AG08396 (cell line): ENCODE measurements at regions not wholly inside any gene's neighbourhood (a gene's known extent, or its start where the extent isn't known, plus 50 kb on each side); places are given as distances from the start of the nearest gene placed in this dataset.
A peak's percentile ranks its signal among the peaks of the same experiment; 100 is the strongest.
"Not testable (repeated sequence)": the region's sequence is repeated elsewhere in the genome, so short reads cannot be mapped to it uniquely, and the experiment has no call there.

Source experiments
- DNase-seq: peaks from one replicate; pipeline ENCODE4 v3.0.0; 2012; ENCODE audit warnings: low spot score, mixed read lengths

DNA sequence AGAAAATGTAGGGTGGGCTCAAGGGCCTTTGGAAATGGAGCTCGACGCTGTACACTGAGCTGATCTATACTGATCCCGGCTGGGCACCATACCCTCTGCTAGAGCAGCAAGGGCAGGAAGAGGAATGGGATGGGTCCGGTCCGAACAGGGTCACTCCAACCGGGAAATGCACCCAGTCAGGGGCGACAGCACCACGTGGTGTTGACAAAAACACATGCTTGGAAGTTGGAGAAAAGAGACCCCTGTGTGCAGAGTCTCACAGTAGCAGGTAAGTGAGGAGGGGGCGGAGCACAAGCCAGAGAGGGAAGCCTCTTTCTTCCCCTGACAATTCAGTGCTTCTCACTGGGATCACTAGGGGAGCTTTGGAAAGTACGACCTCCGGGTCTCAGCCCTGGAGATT lies 84.1 kb upstream of the ASB18 start:
- DNase-seq: no peak

DNA sequence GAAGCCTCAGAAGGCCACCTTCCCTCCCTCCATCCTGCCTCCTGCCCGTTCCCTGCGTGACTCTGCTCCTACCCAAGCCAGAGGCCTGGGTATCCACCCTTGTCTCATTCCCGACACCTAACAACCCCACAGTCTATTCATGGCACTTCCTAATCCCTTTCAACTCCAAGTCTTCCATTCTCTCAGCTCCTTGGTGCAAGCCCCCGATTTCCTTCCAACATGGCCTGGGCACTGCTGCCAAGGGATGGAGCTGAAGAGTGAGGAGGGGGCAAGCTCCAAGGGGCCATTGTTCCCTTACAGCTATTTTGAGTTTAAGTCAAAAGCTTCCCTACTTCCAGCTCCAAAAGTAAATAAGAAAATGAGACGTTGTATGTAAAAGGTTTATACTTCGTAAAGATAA lies 84.8 kb upstream of the ASB18 start:
- DNase-seq: no peak

DNA sequence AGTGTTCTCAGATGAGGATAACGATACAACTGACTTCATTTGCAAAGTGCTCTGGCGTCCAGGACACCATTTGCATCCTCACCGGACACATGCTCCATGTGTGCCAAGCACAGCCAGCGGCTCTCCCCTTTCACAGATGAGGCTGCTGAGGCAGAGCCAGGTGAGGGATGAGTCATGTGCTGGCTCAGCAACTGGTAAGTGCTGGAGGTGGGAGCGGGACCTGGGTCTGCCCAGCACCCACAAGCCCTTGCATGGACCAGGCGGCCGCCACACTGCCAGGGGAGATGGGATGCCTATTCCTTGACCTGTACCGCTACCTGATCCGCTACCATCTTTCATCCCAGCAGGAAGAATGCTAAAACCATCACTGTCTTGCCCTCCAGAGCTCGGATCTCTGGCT lies 86.2 kb upstream of the ASB18 start:
- DNase-seq: no peak

DNA sequence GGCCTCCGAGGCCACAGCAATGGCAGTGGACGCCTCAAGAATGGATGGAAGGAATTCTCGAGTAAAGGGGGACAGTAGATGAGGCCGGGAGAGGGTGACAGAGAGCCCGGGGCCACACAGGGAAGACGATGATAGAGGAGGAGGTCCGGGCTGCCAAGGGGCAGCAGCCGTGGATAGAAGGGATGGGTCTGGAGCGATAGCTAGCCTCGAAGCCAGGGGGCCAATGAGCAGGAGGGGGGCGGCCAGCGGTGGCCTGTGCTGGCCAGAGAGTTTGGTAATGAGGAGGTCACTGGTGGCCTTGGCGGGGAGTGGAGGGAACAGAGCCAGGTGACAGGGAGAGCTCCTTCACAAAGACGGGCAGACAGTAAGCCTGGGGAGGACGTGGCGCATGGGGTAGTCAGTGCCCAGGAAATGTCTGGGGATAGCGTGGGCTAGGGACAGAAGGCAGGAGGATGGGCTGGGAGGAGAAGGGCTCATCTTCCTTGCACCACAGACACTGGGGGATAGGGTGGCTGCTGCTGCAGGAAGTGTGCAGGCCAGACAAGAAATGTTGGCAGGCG lies 87.8 kb upstream of the ASB18 start:
- no peak for DNase-seq

DNA sequence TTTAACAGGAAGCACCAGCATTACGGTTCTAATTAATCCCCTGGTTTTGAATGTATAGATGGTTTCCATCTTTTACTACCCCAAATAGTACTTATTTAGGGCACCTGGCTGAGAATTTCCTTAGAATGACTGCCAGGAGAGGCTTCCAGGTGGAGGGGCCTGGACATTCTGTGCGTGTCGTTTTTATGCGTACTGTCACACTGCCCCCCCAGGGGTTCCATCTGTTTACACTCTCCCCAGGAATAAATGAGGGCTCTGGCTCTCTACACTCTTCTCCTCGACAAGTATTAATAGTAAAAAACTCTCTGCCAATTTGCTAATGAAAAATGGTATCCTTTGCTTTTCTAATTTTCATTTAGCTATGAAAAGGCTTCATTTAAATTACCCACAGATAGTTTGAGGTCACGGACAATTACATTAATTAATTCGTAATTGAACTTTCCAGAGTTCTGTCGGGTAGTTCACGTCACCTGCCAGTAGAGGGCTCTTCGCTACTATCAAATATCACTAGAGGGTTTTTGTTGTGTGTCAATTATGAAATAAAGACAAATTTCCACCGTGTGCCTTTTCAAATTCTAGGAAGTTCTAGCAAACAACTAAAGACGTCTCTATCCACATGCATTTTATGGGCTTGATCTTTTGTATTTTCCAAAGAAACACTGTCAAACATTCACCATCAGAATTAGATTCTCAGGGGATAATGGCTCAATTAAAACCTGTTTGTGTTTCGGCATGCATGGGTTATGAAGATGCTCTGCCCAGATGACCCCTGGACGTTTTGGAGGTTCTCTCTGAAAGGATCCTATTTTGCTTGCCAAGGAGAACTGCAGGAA lies 88.8 kb upstream of the ASB18 start:
- peak; percentile 47 for DNase-seq

DNA sequence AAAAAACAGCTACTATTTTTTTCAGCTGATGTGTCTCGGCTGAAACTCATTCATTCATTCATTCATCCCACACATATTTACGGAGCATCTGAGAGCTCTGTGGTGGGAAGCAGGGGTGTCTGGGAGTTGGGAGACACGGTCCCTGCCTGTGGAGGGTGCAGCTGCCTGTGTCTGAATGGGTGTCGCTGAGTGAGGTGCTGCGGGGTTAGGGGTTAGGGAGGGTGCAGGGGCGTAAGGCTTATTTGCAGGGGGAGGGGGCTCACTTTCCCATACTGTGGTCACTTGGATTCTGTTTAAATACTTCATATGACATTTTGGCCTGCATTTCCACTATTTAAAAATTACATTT lies 89.4 kb upstream of the ASB18 start:
- no peak for DNase-seq

DNA sequence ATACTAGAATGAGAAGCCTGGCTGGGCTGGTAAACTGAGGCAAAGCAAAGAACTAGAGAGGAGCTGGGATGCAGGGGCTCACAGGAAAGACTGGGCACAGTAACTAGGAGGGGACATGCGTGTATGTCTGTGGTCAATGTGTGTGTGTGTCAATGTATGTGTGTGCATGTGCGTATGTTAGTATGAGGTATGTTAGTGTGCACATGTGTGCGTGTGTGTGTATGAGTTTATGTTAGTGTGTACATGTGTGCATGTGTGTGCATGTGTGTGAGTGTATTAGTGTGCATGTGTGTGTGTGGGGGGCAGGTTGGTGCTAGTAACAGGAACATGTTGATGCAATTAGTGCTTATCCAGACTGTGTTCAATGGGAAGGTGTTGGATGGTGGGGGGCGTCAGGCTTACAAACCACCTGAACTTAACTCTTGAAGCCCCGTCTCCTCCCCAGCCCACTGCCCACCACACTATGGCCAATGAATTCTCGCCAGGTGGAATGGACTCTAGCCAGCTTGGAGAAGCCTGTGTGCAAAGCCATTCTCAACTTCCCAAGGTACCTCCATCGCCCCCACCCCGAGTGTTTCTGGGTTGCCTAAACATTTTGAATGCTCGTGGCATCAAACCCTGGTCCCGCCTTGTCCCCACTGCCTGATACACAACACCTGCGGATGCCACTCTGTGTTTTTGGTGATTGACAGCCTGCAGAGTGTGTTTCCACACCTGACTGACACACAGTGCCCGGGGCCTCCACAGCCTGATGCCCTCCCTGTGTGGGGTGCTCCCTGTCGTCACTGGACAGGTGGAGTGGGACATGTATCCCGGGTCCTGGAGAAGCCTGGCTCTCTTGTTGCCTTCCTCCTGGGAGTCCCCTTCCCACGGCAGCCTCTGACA lies 90.1 kb upstream of the ASB18 start:
- DNase-seq: no peak

DNA sequence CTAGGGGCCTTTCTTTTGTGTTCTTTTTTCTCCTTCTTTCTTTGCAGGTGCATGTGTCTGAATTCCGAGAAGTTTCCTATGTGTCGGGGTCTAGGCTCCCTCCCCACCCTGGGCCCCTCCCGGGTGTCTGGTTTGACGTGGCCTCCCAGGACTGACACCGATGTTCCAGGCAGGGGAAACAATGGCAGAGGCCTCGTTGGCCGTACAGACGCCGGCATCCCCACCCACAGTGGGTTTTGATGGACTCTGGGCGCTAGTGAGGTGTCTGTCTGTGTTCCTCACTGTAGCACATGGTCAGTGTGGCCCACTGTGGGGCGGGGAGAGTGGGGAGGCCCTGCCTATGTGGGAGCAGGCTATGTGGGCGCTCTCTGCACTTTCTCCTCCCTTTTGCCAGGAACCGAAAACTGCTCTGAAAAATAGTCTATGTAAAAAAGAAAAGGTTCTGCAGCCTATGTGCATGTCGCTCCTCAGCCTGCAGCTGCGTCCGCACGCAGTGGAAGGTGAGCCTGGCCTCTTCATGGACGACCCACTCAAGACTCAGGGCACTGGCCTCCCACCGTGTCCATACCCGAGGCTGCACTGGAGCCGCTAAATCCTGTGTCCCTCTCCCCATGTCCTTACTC lies 90.9 kb upstream of the ASB18 start:
- no peak for DNase-seq

DNA sequence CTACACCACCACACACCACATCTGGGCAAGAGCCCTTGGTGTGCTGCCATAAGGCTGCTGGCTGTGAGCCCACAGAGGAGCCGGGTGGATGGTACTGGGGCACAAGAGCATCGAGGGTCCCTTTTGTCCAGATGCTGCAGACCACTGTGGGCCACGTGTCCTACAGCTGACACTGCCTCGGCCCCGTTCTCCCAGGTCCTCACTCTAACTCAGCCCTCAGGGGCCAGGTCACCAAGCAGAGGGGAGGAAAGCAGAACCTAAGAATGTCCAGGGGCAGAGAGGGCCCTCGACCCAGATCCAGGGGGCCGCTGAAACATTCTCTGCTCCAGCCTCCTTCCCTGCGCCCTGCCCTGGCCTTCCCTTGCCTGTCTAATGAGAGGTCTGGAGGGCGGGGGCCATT lies 91.7 kb upstream of the ASB18 start:
- no peak for DNase-seq

DNA sequence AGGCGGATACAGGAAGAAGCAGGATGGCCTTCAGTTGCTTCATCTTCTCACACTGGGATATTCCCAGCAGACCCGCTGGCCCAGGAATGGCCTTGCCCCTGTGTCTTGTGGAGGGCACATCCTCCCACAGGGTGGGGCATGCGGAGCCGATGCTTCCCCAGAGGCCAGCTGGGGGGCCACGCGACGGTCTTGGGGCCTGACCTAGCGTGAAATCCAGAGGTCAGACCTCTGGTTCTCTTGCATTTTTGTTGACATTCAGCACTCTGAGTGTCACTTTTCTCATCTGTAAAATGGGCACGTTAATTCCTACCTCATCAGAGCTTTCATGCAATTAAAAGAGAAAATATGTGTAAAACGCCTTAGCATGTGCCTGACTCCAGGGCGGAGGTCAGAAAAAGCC lies 92.1 kb upstream of the ASB18 start:
- not testable (repeated sequence) for DNase-seq

DNA sequence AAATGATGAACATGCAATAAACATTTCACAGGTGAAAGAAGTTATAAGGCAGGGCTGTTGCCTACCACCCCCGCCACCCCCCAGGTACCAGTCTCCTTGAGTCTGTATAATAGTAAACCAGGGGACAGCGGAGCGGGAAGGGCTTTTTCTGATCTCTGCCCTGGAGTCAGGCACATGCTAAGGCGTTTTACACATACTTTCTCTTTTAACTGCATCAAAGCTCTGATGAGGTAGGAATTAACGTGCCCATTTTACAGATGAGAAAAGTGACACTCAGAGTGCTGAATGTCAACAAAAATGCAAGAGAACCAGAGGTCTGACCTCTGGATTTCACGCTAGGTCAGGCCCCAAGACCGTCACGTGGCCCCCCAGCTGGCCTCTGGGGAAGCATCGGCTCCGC lies 94.3 kb upstream of the ASB18 start:
- not testable (repeated sequence) for DNase-seq

DNA sequence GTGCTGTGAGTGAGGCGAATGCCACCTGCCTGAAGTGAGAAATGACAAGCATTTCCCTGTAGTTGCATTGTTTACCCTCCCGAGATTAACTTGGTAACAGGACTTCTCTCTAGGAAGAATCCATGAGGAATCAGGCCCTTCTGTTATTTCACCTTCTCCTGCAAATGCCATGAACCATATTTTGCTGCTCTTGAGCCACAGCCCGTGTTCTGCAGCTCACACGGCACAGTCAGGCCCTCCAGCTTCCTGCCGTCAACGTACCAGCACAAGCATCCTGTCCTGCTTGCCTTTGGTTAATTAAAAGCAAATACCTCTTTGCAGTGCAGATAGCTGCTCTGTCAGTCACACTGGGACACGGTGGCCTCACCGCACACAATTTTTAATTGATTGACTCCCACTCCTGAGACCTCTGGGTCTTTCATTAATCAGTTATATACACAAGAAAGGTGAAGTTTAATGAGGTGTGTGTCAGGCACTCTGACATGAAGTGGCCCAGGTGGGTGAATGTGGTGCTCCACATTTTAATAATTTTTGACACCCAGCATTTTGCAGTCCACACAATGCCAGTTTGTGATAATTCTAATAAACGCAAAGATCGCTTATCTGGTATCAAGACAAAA lies 95.3 kb upstream of the ASB18 start:
- no peak for DNase-seq

DNA sequence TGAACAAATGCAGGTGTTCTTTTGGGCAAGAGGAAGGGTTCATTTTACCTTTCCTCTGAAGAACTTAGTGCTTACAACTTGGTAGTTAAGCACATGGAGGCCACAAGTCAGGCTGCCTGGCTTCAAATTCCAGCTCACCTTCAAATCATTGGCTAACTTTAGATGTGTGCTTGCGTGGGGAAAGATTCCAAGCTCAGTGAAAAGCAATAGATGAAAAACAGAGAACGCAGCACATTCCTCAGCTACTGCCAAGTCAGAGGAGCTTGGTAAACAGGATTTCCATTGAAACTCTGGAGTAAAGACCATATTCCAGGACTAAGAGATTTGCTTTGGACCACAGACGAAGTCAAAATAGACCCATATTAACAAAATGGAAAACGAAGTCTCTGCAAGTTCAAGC lies 96.3 kb upstream of the ASB18 start:
- no peak for DNase-seq

DNA sequence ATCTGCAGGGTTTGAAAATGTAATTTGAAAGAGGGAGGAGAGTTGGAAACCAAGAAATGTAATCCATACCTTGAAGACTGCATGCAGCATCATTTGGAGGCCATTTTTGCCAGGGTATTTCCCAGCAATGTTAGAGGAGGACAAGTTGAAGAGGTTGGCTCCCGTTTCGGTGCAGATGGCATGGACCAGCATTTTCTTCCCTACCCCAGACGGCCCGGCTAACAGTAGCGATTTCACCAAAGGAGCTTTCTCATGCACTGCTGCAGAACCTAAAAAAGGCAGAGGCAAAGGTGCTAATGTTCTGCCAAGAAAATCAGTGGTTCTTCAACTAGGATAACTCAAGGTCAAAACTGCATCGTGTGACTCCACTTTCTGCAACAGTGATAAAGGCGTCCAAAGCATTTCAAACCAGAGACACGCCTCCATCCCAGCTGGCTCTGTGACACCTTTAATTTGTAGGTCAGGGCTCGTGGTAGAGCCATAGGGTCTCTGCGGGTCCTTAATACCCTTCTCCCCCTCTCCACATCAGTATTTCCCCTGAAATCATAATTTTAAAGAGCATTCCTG lies 99.6 kb upstream of the ASB18 start:
- DNase-seq: no peak

DNA sequence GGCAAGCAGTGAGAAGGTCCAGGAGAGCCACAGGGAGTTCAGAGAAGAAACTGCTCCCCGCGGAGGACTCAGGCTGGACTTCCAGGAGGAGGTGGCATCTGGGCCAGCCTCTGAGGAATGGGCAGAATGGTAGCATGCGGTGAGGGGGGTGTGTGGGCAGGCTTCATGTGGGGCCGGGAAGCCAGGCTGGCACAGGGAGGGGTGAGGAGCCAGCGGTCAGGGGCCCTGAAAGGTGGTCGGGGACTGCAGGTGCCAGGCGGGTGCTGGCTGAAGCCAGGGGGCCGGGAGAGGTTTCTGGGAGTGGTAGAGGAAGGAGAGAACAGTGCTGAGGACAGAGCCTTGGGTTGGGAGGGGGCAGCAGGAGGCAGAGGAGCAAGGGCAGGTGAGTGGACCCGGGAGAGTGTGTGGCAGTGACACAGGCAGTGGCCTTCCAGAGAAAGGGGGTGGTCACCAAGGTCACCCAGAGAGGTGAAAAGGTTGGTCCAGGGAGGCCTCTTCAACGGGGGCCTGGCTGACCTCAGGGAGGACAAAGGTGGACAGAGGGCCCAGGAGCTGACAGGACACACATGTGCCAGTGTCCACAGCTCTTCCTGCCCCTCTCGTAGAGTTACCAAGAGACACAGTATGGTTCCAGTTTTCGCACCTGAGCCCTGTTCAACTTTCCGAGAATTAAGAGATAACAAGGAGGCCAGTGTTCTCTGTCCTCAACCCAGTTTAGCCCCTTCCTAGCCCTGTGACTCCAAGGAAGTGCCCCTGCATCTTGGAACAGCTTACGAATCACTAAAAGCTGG lies 101.2 kb upstream of the ASB18 start:
- DNase-seq: no peak

DNA sequence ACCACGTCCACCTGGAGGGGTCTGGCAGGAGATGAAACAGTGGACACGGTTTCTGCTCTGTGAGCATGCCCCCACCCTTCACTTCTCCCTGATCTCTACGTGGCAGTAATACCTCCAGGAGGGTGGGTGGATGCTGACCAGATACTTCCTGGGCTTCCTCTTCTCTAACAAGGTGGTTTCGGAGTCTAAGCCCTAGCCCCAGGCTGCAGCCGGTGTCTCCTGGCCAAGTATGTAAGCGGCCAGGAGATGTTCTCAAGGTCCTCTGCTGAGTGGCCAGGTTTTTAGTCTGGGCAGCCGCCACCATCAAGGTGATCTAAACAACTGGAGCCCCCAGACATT lies 101.8 kb upstream of the ASB18 start:
- DNase-seq: no peak

DNA sequence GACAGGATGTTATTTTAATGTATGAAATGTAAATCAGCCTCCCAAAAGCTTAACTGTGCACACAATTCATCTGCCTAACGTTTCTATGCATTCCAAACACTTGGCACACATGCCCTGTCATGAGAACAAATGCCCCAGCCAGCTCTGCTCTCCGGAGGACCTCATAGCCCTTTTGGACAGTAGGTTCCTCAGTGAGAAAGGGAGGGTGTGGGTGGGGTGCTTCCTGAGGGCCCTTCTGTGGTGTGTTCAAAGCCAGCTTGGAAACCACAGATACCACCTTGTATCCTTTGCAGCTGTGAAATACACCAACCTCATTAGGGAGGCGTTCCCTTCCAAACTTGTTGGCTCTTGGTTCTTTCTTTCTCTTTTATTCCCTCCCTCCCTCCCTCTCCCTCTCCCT lies 102.2 kb upstream of the ASB18 start:
- no peak for DNase-seq

DNA sequence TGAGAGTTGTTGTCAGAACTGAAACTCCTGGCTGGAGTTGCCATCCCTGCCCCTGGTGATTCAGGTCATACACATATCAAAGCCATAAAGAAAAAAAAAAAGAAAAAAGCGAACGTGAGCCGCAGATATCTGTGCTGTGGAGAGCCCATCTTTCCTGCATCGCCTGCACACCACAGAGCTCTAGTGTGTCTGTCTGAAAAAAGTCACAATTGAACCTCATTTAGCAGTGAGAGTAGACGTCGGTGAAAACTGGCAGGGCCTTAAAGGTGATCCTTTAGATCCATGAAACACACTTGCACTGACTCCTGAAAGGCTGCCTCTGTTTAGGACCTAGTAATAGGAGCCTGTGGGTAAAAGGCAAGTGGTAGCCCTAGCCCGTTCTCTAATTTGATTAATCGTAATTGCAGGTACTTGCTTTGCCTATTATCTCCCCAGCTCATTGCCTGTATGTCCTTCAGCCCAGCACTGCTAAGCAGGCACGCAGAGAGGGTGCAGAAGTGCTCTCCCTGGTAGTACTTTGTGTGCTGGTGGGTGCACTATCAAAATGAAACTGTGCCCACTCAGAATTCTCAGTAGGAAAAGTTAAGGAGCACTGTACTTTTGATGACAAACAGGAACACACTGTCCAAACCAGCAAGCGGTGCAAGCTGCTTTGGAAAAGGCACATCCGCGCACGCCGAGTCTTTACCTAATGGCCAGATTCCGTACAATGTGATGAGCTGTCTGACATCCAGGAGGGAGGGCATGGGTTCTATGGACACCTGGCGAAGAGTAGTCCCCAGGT lies 103.5 kb upstream of the ASB18 start:
- no peak for DNase-seq

DNA sequence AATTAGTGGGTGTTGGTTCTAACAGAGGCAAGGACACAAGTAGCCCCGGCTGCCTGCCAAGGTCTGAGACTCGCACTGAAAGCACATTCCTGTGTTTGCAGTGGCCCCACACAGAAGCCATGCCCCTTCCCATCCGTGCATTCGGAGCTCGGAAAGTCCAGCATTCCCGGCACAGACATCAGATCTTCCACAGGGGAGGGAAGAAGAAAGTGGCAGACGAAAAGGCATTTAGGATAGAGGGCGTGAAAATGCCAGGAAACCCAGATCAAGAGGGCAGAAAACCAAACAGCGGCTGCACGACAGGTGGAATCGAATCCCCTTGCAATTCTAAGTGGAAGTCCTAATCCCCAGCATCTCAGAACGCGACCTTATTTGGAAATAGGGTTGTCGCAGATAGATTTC lies 105.5 kb upstream of the ASB18 start:
- DNase-seq: no peak

DNA sequence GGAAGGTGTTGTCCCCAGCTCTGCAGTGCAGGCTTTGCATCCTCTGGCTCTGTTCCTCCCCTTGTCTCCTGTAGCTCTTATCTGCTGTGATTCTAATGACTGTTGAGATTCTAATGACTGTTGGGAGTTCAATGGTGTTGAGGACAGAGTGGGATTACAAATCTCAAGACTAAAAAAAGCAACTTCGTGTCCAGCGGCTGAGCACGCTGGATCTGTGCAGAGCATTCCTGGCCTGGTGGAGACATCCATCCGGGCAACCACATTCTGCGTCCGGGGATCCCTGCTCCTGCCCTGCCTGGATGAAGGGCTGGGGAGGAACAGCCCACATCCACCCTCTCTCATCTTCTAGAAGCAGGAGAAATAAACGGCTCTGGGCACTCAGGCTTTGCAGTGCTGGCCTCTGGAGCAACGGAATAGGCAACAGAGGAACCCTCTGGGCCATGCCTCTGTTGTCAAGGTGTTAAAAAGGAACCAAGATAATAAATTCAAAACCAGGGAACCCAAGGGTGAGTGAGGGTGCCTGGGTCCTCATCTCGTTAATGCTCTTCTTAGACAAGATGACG lies 106.7 kb upstream of the ASB18 start:
- no peak for DNase-seq
